ENCODE measurements at regions not wholly inside any gene's neighbourhood (a gene's known extent, or its start where the extent isn't known, plus 50 kb on each side); places are given as distances from the start of the nearest gene placed in this dataset.

- TF ChIP-seq CTCF (IDR thresholded peaks at IDR 0.05) (no peak), POLR2A (IDR thresholded peaks at IDR 0.05) (no peak)
These were observed 167.5 kb upstream of the NECTIN1 start for GRCh38 chr11:119896387-119897045.
